Natural killer cell treated with Interleukin-12 subunit alpha and Interleukin-12 subunit beta and Interleukin-15 and Interleukin-18, amount 100 ng/mL, for 72 hours (primary cell): ENCODE measurements at regions not wholly inside any gene's neighbourhood (a gene's known extent, or its start where the extent isn't known, plus 50 kb on each side); places are given as distances from the start of the nearest gene placed in this dataset.
"Not testable (repeated sequence)": the region's sequence is repeated elsewhere in the genome, so short reads cannot be mapped to it uniquely, and the experiment has no call there.

Source experiments
- ATAC-seq, 2 donors: fragments of 150-1000 bp; cut with Tn5 transposase in 1 of 2; sonication (Bioruptor Pico), chemical (Tn5 transposase) in 1 of 2; 2 replicates each; pipeline ENCODE4 v1.10.0; 2021
- DNase-seq: peaks from one replicate; pipeline ENCODE4 v3.0.0; 2022; ENCODE audit warnings: low spot score
- H3K27ac Mint-ChIP-seq, 2 donors: 1 replicate in 1 of 2; 2 replicates in 1 of 2; pipeline ENCODE4 v1.8.0; 2022; ENCODE audit warnings: mixed read lengths in 2 of 2, mild to moderate bottlenecking in 1 of 2, moderate library complexity in 1 of 2
- H3K27me3 Mint-ChIP-seq, 2 donors: 1 replicate in 1 of 2; 2 replicates in 1 of 2; pipeline ENCODE4 v1.8.0; 2022; ENCODE audit warnings: mixed read lengths in 2 of 2
- H3K36me3 Mint-ChIP-seq: one replicate; pipeline ENCODE4 v1.8.0; 2022; ENCODE audit warnings: mixed read lengths
- H3K4me1 Mint-ChIP-seq, 2 donors: 1 replicate in 1 of 2; 2 replicates in 1 of 2; pipeline ENCODE4 v1.8.0; 2022; ENCODE audit warnings: low read depth in 2 of 2, mixed read lengths in 2 of 2, mild to moderate bottlenecking in 1 of 2
- H3K4me3 Mint-ChIP-seq: one replicate; pipeline ENCODE4 v1.8.0; 2022; ENCODE audit warnings: mixed read lengths
- H3K9me3 Mint-ChIP-seq: 2 replicates; pipeline ENCODE4 v1.8.0; 2022; ENCODE audit warnings: mixed read lengths

- no peak overlapping the region for H3K27ac Mint-ChIP-seq
- peaks cover 10 to 19% of the 10 kb centered on the region in 2 donors for H3K4me1 Mint-ChIP-seq
- H3K9me3 Mint-ChIP-seq: no peaks in the 10 kb centered on the region
- ATAC-seq: no peak
- no peak for DNase-seq
- peaks cover 6% of the 10 kb centered on the region for H3K36me3 Mint-ChIP-seq
- no peak overlapping the region for H3K4me3 Mint-ChIP-seq
- H3K27me3 Mint-ChIP-seq: no peaks in the 10 kb centered on the region
Measured at GRCh38 chr12:89165703-89166102, 186.6 kb downstream of the DUSP6 start.

- Mint-ChIP-seq H3K9me3 (no peaks in the 10 kb centered on the region), H3K36me3 (peaks cover 6% of the 10 kb centered on the region), H3K27me3 (no peaks in the 10 kb centered on the region), H3K4me3 (no peak overlapping the region), H3K27ac (no peak overlapping the region), H3K4me1 (peaks cover 10 to 19% of the 10 kb centered on the region in 2 donors)
- no peak for ATAC-seq
- DNase-seq: no peak
Measured at GRCh38 chr12:89163918-89164317, 188.4 kb downstream of the DUSP6 start.

GRCh38 chr12:89162589-89163261 is 189.6 kb downstream of the DUSP6 start:
- Mint-ChIP-seq H3K4me1 (peaks cover 13 to 14% of the 10 kb centered on the region in 2 donors), H3K9me3 (no peaks in the 10 kb centered on the region), H3K36me3 (no peaks in the 10 kb centered on the region), H3K27ac (no peak overlapping the region), H3K4me3 (no peak overlapping the region), H3K27me3 (no peaks in the 10 kb centered on the region)
- DNase-seq: peak; percentile 83
- ATAC-seq: peak; percentile 93 to 97

- DNase-seq (no peak), ATAC-seq (no peak)
- Mint-ChIP-seq H3K27ac (no peak overlapping the region), H3K27me3 (no peaks in the 10 kb centered on the region), H3K4me3 (no peak overlapping the region), H3K4me1 (peaks cover 19 to 22% of the 10 kb centered on the region in 2 donors), H3K36me3 (no peaks in the 10 kb centered on the region), H3K9me3 (no peaks in the 10 kb centered on the region)
Measured at GRCh38 chr12:89161557-89161956, 190.7 kb downstream of the DUSP6 start.

- H3K27ac Mint-ChIP-seq: no peak overlapping the region
- DNase-seq: no peak
- peaks cover 22 to 23% of the 10 kb centered on the region in 2 donors for H3K4me1 Mint-ChIP-seq
- no peaks in the 10 kb centered on the region for H3K27me3 Mint-ChIP-seq
- no peak overlapping the region for H3K4me3 Mint-ChIP-seq
- no peaks in the 10 kb centered on the region for H3K9me3 Mint-ChIP-seq
- H3K36me3 Mint-ChIP-seq: no peaks in the 10 kb centered on the region
- peak in 1 of 2 donors; percentile 47 for ATAC-seq
Measured at GRCh38 chr12:89160716-89161123, 191.6 kb downstream of the DUSP6 start.

- DNase-seq: no peak
- peak overlapping the region; percentile 72 for H3K4me3 Mint-ChIP-seq
- no peaks in the 10 kb centered on the region for H3K27me3 Mint-ChIP-seq
- peak overlapping the region; percentile 86 to 90 for H3K27ac Mint-ChIP-seq
- peaks cover 23 to 29% of the 10 kb centered on the region in 2 donors for H3K4me1 Mint-ChIP-seq
- H3K36me3 Mint-ChIP-seq: peaks cover 6% of the 10 kb centered on the region
- H3K9me3 Mint-ChIP-seq: no peaks in the 10 kb centered on the region
- ATAC-seq: no peak
Measured at GRCh38 chr12:89157413-89157812, 194.9 kb downstream of the DUSP6 start.

- peak overlapping the region; percentile 86 to 90 for H3K27ac Mint-ChIP-seq
- H3K4me1 Mint-ChIP-seq: peaks cover 23 to 29% of the 10 kb centered on the region in 2 donors
- peaks cover 6% of the 10 kb centered on the region for H3K36me3 Mint-ChIP-seq
- H3K27me3 Mint-ChIP-seq: no peaks in the 10 kb centered on the region
- no peaks in the 10 kb centered on the region for H3K9me3 Mint-ChIP-seq
- peak in 1 of 2 donors; percentile 64 for ATAC-seq
- peak overlapping the region; percentile 72 for H3K4me3 Mint-ChIP-seq
- no peak for DNase-seq
Measured at GRCh38 chr12:89156862-89157262, 195.4 kb downstream of the DUSP6 start.

GRCh38 chr12:89156340-89156739 is 196.0 kb downstream of the DUSP6 start:
- DNase-seq (no peak), ATAC-seq (peak in 1 of 2 donors; percentile 56)
- Mint-ChIP-seq H3K27ac (peak overlapping the region; percentile 86 to 90), H3K4me3 (peak overlapping the region; percentile 72), H3K9me3 (no peaks in the 10 kb centered on the region), H3K27me3 (no peaks in the 10 kb centered on the region), H3K4me1 (peaks cover 23 to 29% of the 10 kb centered on the region in 2 donors), H3K36me3 (peaks cover 6% of the 10 kb centered on the region)

- ATAC-seq (no peak), DNase-seq (no peak)
- peaks cover 9% of the 10 kb centered on the region for H3K36me3 Mint-ChIP-seq
- peak overlapping the region; percentile 72 for H3K4me3 Mint-ChIP-seq
- H3K27ac Mint-ChIP-seq: peak overlapping the region; percentile 86 to 90
- no peaks in the 10 kb centered on the region for H3K27me3 Mint-ChIP-seq
- peaks cover 2% of the 10 kb centered on the region for H3K9me3 Mint-ChIP-seq
- peaks cover 23 to 29% of the 10 kb centered on the region in 2 donors for H3K4me1 Mint-ChIP-seq
Measured at GRCh38 chr12:89155826-89156225, 196.5 kb downstream of the DUSP6 start.

- Mint-ChIP-seq H3K36me3 (peaks cover 12% of the 10 kb centered on the region), H3K27me3 (no peaks in the 10 kb centered on the region), H3K4me3 (no peak overlapping the region), H3K9me3 (peaks cover 3% of the 10 kb centered on the region), H3K4me1 (peaks cover 23 to 29% of the 10 kb centered on the region in 2 donors), H3K27ac (peak overlapping the region in 1 of 2 donors; percentile 86)
- no peak for ATAC-seq
- no peak for DNase-seq
Measured at GRCh38 chr12:89154743-89155499, 197.4 kb downstream of the DUSP6 start.

GRCh38 chr12:89153341-89153740 is 199.0 kb downstream of the DUSP6 start:
- Mint-ChIP-seq H3K27ac (no peak overlapping the region), H3K27me3 (no peaks in the 10 kb centered on the region), H3K4me1 (peaks cover 22 to 29% of the 10 kb centered on the region in 2 donors), H3K4me3 (no peak overlapping the region), H3K9me3 (peaks cover 6% of the 10 kb centered on the region), H3K36me3 (peaks cover 12% of the 10 kb centered on the region)
- DNase-seq (no peak), ATAC-seq (no peak)

- Mint-ChIP-seq H3K27me3 (no peaks in the 10 kb centered on the region), H3K9me3 (peaks cover 6% of the 10 kb centered on the region), H3K4me3 (no peak overlapping the region), H3K36me3 (peaks cover 12% of the 10 kb centered on the region), H3K4me1 (peaks cover 10 to 16% of the 10 kb centered on the region in 2 donors), H3K27ac (no peak overlapping the region)
- ATAC-seq (no peak), DNase-seq (no peak)
Measured at GRCh38 chr12:89151536-89151935, 200.8 kb downstream of the DUSP6 start.

GRCh38 chr12:89150789-89151188 is 201.5 kb downstream of the DUSP6 start:
- not testable (repeated sequence) for H3K4me3 Mint-ChIP-seq, DNase-seq, H3K27me3 Mint-ChIP-seq, ATAC-seq, H3K9me3 Mint-ChIP-seq, H3K27ac Mint-ChIP-seq
- H3K36me3 Mint-ChIP-seq: peaks cover 12% of the 10 kb centered on the region
- peaks cover 6 to 11% of the 10 kb centered on the region in 2 donors for H3K4me1 Mint-ChIP-seq

GRCh38 chr12:89140602-89141238 is 211.6 kb downstream of the DUSP6 start:
- Mint-ChIP-seq H3K36me3 (no peaks in the 10 kb centered on the region), H3K27me3 (peaks cover 0 to 6% of the 10 kb centered on the region in 2 donors), H3K9me3 (no peaks in the 10 kb centered on the region), H3K27ac (no peak overlapping the region), H3K4me3 (no peak overlapping the region), H3K4me1 (peaks cover 13 to 28% of the 10 kb centered on the region in 2 donors)
- DNase-seq (no peak), ATAC-seq (no peak)
